ENCODE measurements at regions not wholly inside any gene's neighbourhood (a gene's known extent, or its start where the extent isn't known, plus 50 kb on each side); places are given as distances from the start of the nearest gene placed in this dataset.

DNA sequence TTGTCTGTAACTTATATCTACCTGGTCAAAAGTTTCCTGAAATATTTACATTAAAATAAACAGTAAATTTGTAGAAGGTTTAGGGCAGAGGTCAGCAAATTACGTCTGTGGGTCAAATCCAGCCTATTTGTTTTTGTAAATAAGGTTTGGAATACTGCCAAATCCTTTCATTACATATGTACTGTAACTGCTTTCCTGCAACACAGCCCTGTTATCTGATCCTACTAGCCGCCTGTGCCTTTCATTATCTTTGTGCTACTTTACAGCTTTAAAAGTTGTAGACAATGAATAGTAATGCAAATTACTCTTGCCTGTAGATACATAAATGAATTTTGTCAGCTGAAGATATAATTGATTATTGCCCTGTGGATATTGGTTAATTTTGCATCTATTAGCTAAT, 369.6 kb upstream of the SLC7A11 start:
- no peak overlapping the region for H3K4me3 ChIP-seq (ENCODE audit: low read length in 2 of 2)
- no peak overlapping the region for H2BK5ac ChIP-seq (ENCODE audit: low read length)
- H3K27ac ChIP-seq (replicated peaks; ENCODE audit: low read length), result no peak overlapping the region
- peaks cover 0 to 6% of the 10 kb centered on the region in 2 donors for H3K9me3 ChIP-seq (replicated peaks in 1 of 2; ENCODE audit: control insufficient read depth in 2 of 2, insufficient read depth in 1 of 2, low read depth in 1 of 2, low read length in 2 of 2)
- no peak overlapping the region for H2AFZ ChIP-seq (ENCODE audit: low read length)
- H2BK15ac ChIP-seq (ENCODE audit: low read length), result no peak overlapping the region
- no peak overlapping the region for H2BK120ac ChIP-seq (ENCODE audit: low read depth, low read length)
- H3K79me1 ChIP-seq (ENCODE audit: low read depth, low read length), result no peaks in the 10 kb centered on the region
- H3K14ac ChIP-seq (ENCODE audit: low read length), result no peak overlapping the region
- no peak overlapping the region for H3K4me2 ChIP-seq (ENCODE audit: insufficient read depth, low read length, poor library complexity, severe bottlenecking)
- H2AK5ac ChIP-seq (ENCODE audit: low read depth, low read length), result no peak overlapping the region
- no peak overlapping the region for H2BK12ac ChIP-seq (ENCODE audit: low read length)
- H3K23ac ChIP-seq (ENCODE audit: low read depth, low read length, poor library complexity), result no peak overlapping the region
- H3K9ac ChIP-seq (ENCODE audit: low read depth, low read length, poor library complexity), result no peak overlapping the region
- no peak overlapping the region for H4K8ac ChIP-seq (ENCODE audit: low read depth, low read length)
- no peaks in the 10 kb centered on the region for H3K27me3 ChIP-seq (ENCODE audit: control insufficient read depth in 3 of 3, insufficient read depth in 3 of 3, low read depth in 1 of 3, low read length in 3 of 3)
- no peak overlapping the region for H3K18ac ChIP-seq (ENCODE audit: low read length)
- H3K4ac ChIP-seq (ENCODE audit: low read length), result no peak overlapping the region
- DNase-seq (ENCODE audit: low spot score), result no peak
- WGBS, 2 donors (ENCODE audit: extremely low coverage in 2 of 2, insufficient read length in 2 of 2, insufficient replicate concordance in 1 of 2), result no CpG with 5 or more reads among the region's 2 CpGs
- no peaks in the 10 kb centered on the region for H3K4me1 ChIP-seq (ENCODE audit: control insufficient read depth in 2 of 2, insufficient read depth in 1 of 2, low read depth in 1 of 2, low read length in 2 of 2)
- H3K36me3 ChIP-seq (replicated peaks in 1 of 2; ENCODE audit: control insufficient read depth in 2 of 2, insufficient read depth in 2 of 2, low read length in 2 of 2), result peaks cover 0 to 2% of the 10 kb centered on the region in 2 donors
- no peak overlapping the region for H4K91ac ChIP-seq (ENCODE audit: low read depth, low read length, poor library complexity)

DNA sequence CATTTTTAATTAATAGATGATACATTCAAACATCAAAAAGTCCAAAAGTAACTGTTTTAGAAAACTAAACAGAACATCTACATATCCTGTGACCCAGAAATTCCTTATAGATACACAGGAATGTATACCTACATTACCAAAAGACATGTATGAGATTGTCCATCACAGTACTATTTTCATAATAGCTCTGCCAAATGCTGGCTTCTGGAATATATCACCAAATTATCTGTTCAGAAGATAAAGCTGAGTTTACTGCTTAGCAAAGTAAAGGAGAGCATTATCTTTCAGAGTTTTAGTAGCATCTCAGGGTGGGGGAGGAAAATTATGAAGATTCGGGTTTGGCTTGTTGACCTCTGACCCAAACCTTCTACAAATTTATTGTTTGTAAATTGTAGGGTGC, 368.9 kb upstream of the SLC7A11 start:
- no CpG with 5 or more reads among the region's 1 CpG for WGBS, 2 donors (ENCODE audit: extremely low coverage in 2 of 2, insufficient read length in 2 of 2, insufficient replicate concordance in 1 of 2)
- H3K9ac ChIP-seq (ENCODE audit: low read depth, low read length, poor library complexity), result no peak overlapping the region
- no peak overlapping the region for H4K8ac ChIP-seq (ENCODE audit: low read depth, low read length)
- DNase-seq (ENCODE audit: low spot score), result no peak
- H3K4me1 ChIP-seq (ENCODE audit: control insufficient read depth in 2 of 2, insufficient read depth in 1 of 2, low read depth in 1 of 2, low read length in 2 of 2), result no peaks in the 10 kb centered on the region
- H2BK15ac ChIP-seq (ENCODE audit: low read length), result no peak overlapping the region
- H3K4ac ChIP-seq (ENCODE audit: low read length), result no peak overlapping the region
- H3K27me3 ChIP-seq (ENCODE audit: control insufficient read depth in 3 of 3, insufficient read depth in 3 of 3, low read depth in 1 of 3, low read length in 3 of 3), result no peaks in the 10 kb centered on the region
- no peak overlapping the region for H4K91ac ChIP-seq (ENCODE audit: low read depth, low read length, poor library complexity)
- no peak overlapping the region for H3K14ac ChIP-seq (ENCODE audit: low read length)
- H2BK120ac ChIP-seq (ENCODE audit: low read depth, low read length), result no peak overlapping the region
- no peak overlapping the region for H3K27ac ChIP-seq (replicated peaks; ENCODE audit: low read length)
- no peak overlapping the region for H3K23ac ChIP-seq (ENCODE audit: low read depth, low read length, poor library complexity)
- H3K4me2 ChIP-seq (ENCODE audit: insufficient read depth, low read length, poor library complexity, severe bottlenecking), result no peak overlapping the region
- no peak overlapping the region for H2BK5ac ChIP-seq (ENCODE audit: low read length)
- no peak overlapping the region for H2BK12ac ChIP-seq (ENCODE audit: low read length)
- peaks cover 0 to 2% of the 10 kb centered on the region in 2 donors for H3K36me3 ChIP-seq (replicated peaks in 1 of 2; ENCODE audit: control insufficient read depth in 2 of 2, insufficient read depth in 2 of 2, low read length in 2 of 2)
- no peaks in the 10 kb centered on the region for H3K79me1 ChIP-seq (ENCODE audit: low read depth, low read length)
- no peak overlapping the region for H2AFZ ChIP-seq (ENCODE audit: low read length)
- peaks cover 0 to 6% of the 10 kb centered on the region in 2 donors for H3K9me3 ChIP-seq (replicated peaks in 1 of 2; ENCODE audit: control insufficient read depth in 2 of 2, insufficient read depth in 1 of 2, low read depth in 1 of 2, low read length in 2 of 2)
- no peak overlapping the region for H2AK5ac ChIP-seq (ENCODE audit: low read depth, low read length)
- H3K18ac ChIP-seq (ENCODE audit: low read length), result no peak overlapping the region
- H3K4me3 ChIP-seq (ENCODE audit: low read length in 2 of 2), result no peak overlapping the region

DNA sequence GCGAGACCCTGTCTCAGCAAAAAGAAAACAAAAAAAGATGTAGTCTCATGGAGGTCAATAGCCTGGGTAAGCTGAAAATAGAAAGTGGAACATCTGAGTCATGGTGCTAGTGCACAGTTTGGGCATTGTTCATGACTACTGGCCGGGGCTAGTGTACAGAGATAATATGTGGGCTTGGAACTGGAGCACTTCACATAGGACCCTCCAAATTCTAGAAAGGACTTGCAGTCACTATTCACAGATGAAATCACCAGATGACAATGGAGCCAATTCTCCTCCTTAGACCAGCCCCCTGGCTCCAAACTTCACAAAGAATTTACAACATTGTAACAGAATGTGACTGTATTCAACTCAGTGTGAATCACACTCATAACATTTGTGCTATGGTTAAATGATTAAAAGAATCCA, 367.8 kb upstream of the SLC7A11 start:
- no peak overlapping the region for H3K4ac ChIP-seq (ENCODE audit: low read length)
- no peaks in the 10 kb centered on the region for H3K79me1 ChIP-seq (ENCODE audit: low read depth, low read length)
- DNase-seq (ENCODE audit: low spot score), result no peak
- no peak overlapping the region for H3K4me2 ChIP-seq (ENCODE audit: insufficient read depth, low read length, poor library complexity, severe bottlenecking)
- no peak overlapping the region for H3K14ac ChIP-seq (ENCODE audit: low read length)
- no peak overlapping the region for H2AK5ac ChIP-seq (ENCODE audit: low read depth, low read length)
- H3K23ac ChIP-seq (ENCODE audit: low read depth, low read length, poor library complexity), result no peak overlapping the region
- no peaks in the 10 kb centered on the region for H3K4me1 ChIP-seq (ENCODE audit: control insufficient read depth in 2 of 2, insufficient read depth in 1 of 2, low read depth in 1 of 2, low read length in 2 of 2)
- no peak overlapping the region for H2BK120ac ChIP-seq (ENCODE audit: low read depth, low read length)
- no peak overlapping the region for H2BK15ac ChIP-seq (ENCODE audit: low read length)
- no peaks in the 10 kb centered on the region for H3K27me3 ChIP-seq (ENCODE audit: control insufficient read depth in 3 of 3, insufficient read depth in 3 of 3, low read depth in 1 of 3, low read length in 3 of 3)
- H3K27ac ChIP-seq (replicated peaks; ENCODE audit: low read length), result no peak overlapping the region
- no peak overlapping the region for H2BK12ac ChIP-seq (ENCODE audit: low read length)
- no peak overlapping the region for H4K8ac ChIP-seq (ENCODE audit: low read depth, low read length)
- no peak overlapping the region for H3K18ac ChIP-seq (ENCODE audit: low read length)
- no peak overlapping the region for H2BK5ac ChIP-seq (ENCODE audit: low read length)
- no peak overlapping the region for H3K9ac ChIP-seq (ENCODE audit: low read depth, low read length, poor library complexity)
- no CpG with 5 or more reads among the region's 2 CpGs for WGBS, 2 donors (ENCODE audit: extremely low coverage in 2 of 2, insufficient read length in 2 of 2, insufficient replicate concordance in 1 of 2)
- H2AFZ ChIP-seq (ENCODE audit: low read length), result no peak overlapping the region
- H3K4me3 ChIP-seq (ENCODE audit: low read length in 2 of 2), result no peak overlapping the region
- no peak overlapping the region for H4K91ac ChIP-seq (ENCODE audit: low read depth, low read length, poor library complexity)
- peaks cover 0 to 2% of the 10 kb centered on the region in 2 donors for H3K9me3 ChIP-seq (replicated peaks in 1 of 2; ENCODE audit: control insufficient read depth in 2 of 2, insufficient read depth in 1 of 2, low read depth in 1 of 2, low read length in 2 of 2)
- H3K36me3 ChIP-seq (replicated peaks in 1 of 2; ENCODE audit: control insufficient read depth in 2 of 2, insufficient read depth in 2 of 2, low read length in 2 of 2), result no peaks in the 10 kb centered on the region

DNA sequence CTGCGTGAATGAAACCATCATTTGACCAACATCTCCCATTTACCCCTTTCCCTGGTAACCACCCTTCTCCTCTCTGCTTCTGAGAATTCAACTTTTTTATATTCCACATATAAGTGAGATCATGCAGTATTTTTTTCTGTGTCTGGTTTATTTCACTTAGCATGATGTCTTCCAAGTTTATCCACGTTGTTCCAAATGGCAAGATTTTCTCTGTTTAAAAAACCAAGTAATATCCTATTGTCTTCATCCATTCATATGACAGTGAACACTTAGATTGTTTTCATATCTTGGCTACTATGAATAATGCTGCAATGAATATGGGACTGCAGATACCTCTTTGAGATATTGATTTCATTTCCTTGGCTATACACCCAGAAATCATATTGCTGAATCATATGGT, 362.4 kb upstream of the SLC7A11 start:
- no peak overlapping the region for H3K4me2 ChIP-seq (ENCODE audit: insufficient read depth, low read length, poor library complexity, severe bottlenecking)
- H2BK5ac ChIP-seq (ENCODE audit: low read length), result no peak overlapping the region
- H2BK15ac ChIP-seq (ENCODE audit: low read length), result no peak overlapping the region
- H3K36me3 ChIP-seq (replicated peaks in 1 of 2; ENCODE audit: control insufficient read depth in 2 of 2, insufficient read depth in 2 of 2, low read length in 2 of 2), result no peaks in the 10 kb centered on the region
- H2BK12ac ChIP-seq (ENCODE audit: low read length), result no peak overlapping the region
- no peaks in the 10 kb centered on the region for H3K79me1 ChIP-seq (ENCODE audit: low read depth, low read length)
- H3K4me3 ChIP-seq (ENCODE audit: low read length in 2 of 2), result no peak overlapping the region
- H3K23ac ChIP-seq (ENCODE audit: low read depth, low read length, poor library complexity), result no peak overlapping the region
- H3K9me3 ChIP-seq (replicated peaks in 1 of 2; ENCODE audit: control insufficient read depth in 2 of 2, insufficient read depth in 1 of 2, low read depth in 1 of 2, low read length in 2 of 2), result peaks cover 0 to 3% of the 10 kb centered on the region in 2 donors
- H2BK120ac ChIP-seq (ENCODE audit: low read depth, low read length), result no peak overlapping the region
- no CpG with 5 or more reads among the region's 2 CpGs for WGBS, 2 donors (ENCODE audit: extremely low coverage in 2 of 2, insufficient read length in 2 of 2, insufficient replicate concordance in 1 of 2)
- H4K8ac ChIP-seq (ENCODE audit: low read depth, low read length), result no peak overlapping the region
- no peak overlapping the region for H2AFZ ChIP-seq (ENCODE audit: low read length)
- H3K14ac ChIP-seq (ENCODE audit: low read length), result no peak overlapping the region
- H4K91ac ChIP-seq (ENCODE audit: low read depth, low read length, poor library complexity), result no peak overlapping the region
- no peaks in the 10 kb centered on the region for H3K27me3 ChIP-seq (ENCODE audit: control insufficient read depth in 3 of 3, insufficient read depth in 3 of 3, low read depth in 1 of 3, low read length in 3 of 3)
- no peak for DNase-seq (ENCODE audit: low spot score)
- H3K18ac ChIP-seq (ENCODE audit: low read length), result no peak overlapping the region
- no peak overlapping the region for H3K27ac ChIP-seq (replicated peaks; ENCODE audit: low read length)
- H3K4ac ChIP-seq (ENCODE audit: low read length), result no peak overlapping the region
- H2AK5ac ChIP-seq (ENCODE audit: low read depth, low read length), result no peak overlapping the region
- no peak overlapping the region for H3K9ac ChIP-seq (ENCODE audit: low read depth, low read length, poor library complexity)
- H3K4me1 ChIP-seq (ENCODE audit: control insufficient read depth in 2 of 2, insufficient read depth in 1 of 2, low read depth in 1 of 2, low read length in 2 of 2), result no peaks in the 10 kb centered on the region

All from neuronal stem cell (in vitro differentiated cells).